Transverse colon (tissue), 4 donors: ENCODE measurements at regions not wholly inside any gene's neighbourhood (a gene's known extent, or its start where the extent isn't known, plus 50 kb on each side); places are given as distances from the start of the nearest gene placed in this dataset.

ENCODE experiments used
- DNase-seq: peaks from one replicate; pipeline ENCODE4 v3.0.0-alpha.2; 2019
- H3K27ac ChIP-seq, 4 donors: fragments of 200-600 bp; sonication (generic); 2 replicates each; pipeline ENCODE4 v1.5.1; 2016 to 2018; ENCODE audit warnings: inconsistent platforms in 4 of 4
- H3K27me3 ChIP-seq: fragments of 200-600 bp; sonication (generic); 2 replicates; pipeline ENCODE4 v1.5.1; 2017; ENCODE audit warnings: inconsistent platforms
- H3K36me3 ChIP-seq, 4 donors: fragments of 200-600 bp; sonication (generic); 2 replicates each; pipeline ENCODE4 v1.5.1; 2017 to 2019; ENCODE audit warnings: inconsistent platforms in 4 of 4
- H3K4me1 ChIP-seq, 4 donors: fragments of 200-600 bp; sonication (generic); 2 replicates each; pipeline ENCODE4 v1.5.1; 2017 to 2020; ENCODE audit warnings: inconsistent platforms in 4 of 4
- H3K4me3 ChIP-seq, 4 donors: fragments of 200-600 bp; sonication (generic); 1 replicate in 1 of 4; 2 replicates in 3 of 4; pipeline versions ENCODE4 v1.5.1 to v1.6.1; 2017 to 2019; ENCODE audit warnings: inconsistent platforms in 4 of 4
- H3K9me3 ChIP-seq, 2 donors: fragments of 200-600 bp; sonication (generic); 2 replicates each; pipeline ENCODE4 v1.5.1; 2017 to 2019; ENCODE audit warnings: inconsistent platforms in 2 of 2
- EP300 ChIP-seq: sonication (generic); formaldehyde crosslinking; IDR thresholded peaks from one replicate; pipeline ENCODE4 v1.6.1; 2017; ENCODE audit warnings: antibody characterized with exemption, low read depth
- POLR2A ChIP-seq: fragments of 450-650 bp; IDR thresholded peaks from one replicate; pipeline ENCODE4 v1.6.1; 2016; ENCODE audit warnings: antibody characterized with exemption, mild to moderate bottlenecking, moderate library complexity
- POLR2AphosphoS5 ChIP-seq, 3 donors: sonication (generic); formaldehyde crosslinking; IDR thresholded peaks; one replicate each; pipeline ENCODE4 v1.6.1; 2016; ENCODE audit warnings: antibody characterized with exemption in 3 of 3
- WGBS, 2 donors: methylation state at CpG; one replicate each; pipeline ENCODE4 v1.1.5; 2018; ENCODE audit warnings: low coverage in 1 of 2; 5-methylcytosine and 5-hydroxymethylcytosine counted together
- in situ Hi-C, 4 donors: fragments of 200-750 bp; cut with MboI; loops; one replicate each; pipeline versions ENCODE4 v1.15.0 to v1.15.1; 2017; ENCODE audit warnings: low sequenced_read_pairs in 3 of 4, low pct_ligation_motif_present in 1 of 4, low pct_unique_long_range_greater_than_20kb in 1 of 4
- intact Hi-C: fragments of 100-400 bp; cut with DNase I; formaldehyde crosslinking; loops from one replicate; pipeline ENCODE4 v1.15.1; 2023; ENCODE audit warnings: low total_unique reads
- TF ChIP-seq, protein P1 (sequence below), 5 experiments: fragments of 200-600 bp in 3 of 5; fragments of 450-650 bp in 2 of 5; sonication (generic) in 3 of 5; IDR thresholded peaks; 1 replicate in 2 of 5; 2 replicates in 3 of 5; pipeline ENCODE4 v1.5.1; 2016 to 2017; ENCODE audit warnings: antibody characterized with exemption in 5 of 5, inconsistent platforms in 3 of 5, mild to moderate bottlenecking in 2 of 5, moderate library complexity in 1 of 5

DNA sequence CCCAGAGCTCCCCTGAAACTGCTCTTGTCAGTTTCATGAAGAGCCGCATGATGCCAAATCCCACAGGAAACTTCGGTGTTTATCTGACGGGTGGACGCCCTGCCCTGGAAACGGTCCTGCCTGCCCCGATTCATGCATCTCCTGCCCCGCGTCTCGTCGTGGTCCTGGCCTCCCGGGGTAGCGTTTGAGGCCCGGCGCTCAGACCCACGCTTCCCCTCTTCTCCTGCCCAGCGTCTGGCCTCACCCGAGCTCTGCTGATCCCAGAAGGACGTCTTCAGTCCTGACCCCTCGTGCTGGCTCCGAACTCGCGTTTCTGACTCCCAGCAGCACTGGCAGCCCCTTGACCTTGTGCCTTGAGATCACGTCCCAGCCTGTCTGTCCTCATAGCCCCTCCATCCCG is 180.5 kb downstream of the TMEM18 start:
- Histone ChIP-seq H3K4me1 (no peaks in the 10 kb centered on the region), H3K36me3 (no peaks in the 10 kb centered on the region), H3K4me3 (no peak overlapping the region), H3K27ac (no peak overlapping the region), H3K9me3 (no peaks in the 10 kb centered on the region), H3K27me3 (no peaks in the 10 kb centered on the region)
- DNase-seq: no peak
- intact Hi-C loops: loop anchor here (5.0 kb wide), 1 partner anchor 1036 kb away; no protein-coding TSS in a partner anchor
- WGBS, 2 donors: 90% methylated on average over 24 of the region's 24 CpGs; no CpG with 5 or more reads in 1 of the 2 donors
- TF ChIP-seq POLR2AphosphoS5 (IDR thresholded peaks at IDR 0.05): no peak
- TF ChIP-seq EP300: no peak
- TF ChIP-seq, protein P1, sequence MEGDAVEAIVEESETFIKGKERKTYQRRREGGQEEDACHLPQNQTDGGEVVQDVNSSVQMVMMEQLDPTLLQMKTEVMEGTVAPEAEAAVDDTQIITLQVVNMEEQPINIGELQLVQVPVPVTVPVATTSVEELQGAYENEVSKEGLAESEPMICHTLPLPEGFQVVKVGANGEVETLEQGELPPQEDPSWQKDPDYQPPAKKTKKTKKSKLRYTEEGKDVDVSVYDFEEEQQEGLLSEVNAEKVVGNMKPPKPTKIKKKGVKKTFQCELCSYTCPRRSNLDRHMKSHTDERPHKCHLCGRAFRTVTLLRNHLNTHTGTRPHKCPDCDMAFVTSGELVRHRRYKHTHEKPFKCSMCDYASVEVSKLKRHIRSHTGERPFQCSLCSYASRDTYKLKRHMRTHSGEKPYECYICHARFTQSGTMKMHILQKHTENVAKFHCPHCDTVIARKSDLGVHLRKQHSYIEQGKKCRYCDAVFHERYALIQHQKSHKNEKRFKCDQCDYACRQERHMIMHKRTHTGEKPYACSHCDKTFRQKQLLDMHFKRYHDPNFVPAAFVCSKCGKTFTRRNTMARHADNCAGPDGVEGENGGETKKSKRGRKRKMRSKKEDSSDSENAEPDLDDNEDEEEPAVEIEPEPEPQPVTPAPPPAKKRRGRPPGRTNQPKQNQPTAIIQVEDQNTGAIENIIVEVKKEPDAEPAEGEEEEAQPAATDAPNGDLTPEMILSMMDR (IDR thresholded peaks at IDR 0.05): no peak
- no peak for TF ChIP-seq POLR2A
- in situ Hi-C loops: no loop called here

DNA sequence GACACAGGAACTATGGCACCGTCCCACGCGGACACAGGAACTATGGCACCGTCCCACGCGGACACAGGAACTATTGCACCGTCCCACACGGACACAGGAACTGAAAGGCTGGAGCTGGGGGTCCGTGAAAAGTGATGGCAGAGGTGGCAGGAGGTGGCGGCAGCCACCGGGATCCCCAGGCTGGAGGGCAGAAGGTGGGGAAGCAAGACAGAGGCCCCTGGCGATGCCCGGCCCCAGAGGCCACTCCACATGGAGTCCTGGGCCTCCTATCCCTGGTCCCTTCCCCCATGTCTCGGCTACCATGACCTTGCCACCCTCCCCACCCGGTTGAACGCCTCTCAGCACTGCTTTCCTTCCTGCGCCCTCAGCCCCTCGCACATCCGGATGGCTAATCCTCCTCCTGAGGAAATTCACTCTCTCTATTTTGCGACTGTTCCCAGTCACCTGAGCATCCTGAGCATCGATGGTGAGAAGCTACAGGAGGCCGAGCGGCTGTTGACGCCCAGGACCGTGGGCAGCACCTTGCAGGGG is 181.4 kb downstream of the TMEM18 start:
- Histone ChIP-seq H3K27me3 (no peaks in the 10 kb centered on the region), H3K36me3 (no peaks in the 10 kb centered on the region), H3K27ac (no peak overlapping the region), H3K9me3 (no peaks in the 10 kb centered on the region), H3K4me3 (no peak overlapping the region), H3K4me1 (no peaks in the 10 kb centered on the region)
- in situ Hi-C loops (no loop called here), intact Hi-C loops (loop anchor here (5.0 kb wide), 1 partner anchor 1036 kb away; no protein-coding TSS in a partner anchor)
- 82 to 93% methylated on average over 3 to 22 of the region's 25 CpGs for WGBS, 2 donors
- TF ChIP-seq POLR2A (no peak), POLR2AphosphoS5 (IDR thresholded peaks at IDR 0.05) (no peak), EP300 (no peak)
- TF ChIP-seq, protein P1 (IDR thresholded peaks at IDR 0.05): no peak
- DNase-seq: no peak

- Histone ChIP-seq H3K4me3 (no peak overlapping the region), H3K27me3 (no peaks in the 10 kb centered on the region), H3K4me1 (no peaks in the 10 kb centered on the region), H3K27ac (no peak overlapping the region), H3K36me3 (no peaks in the 10 kb centered on the region), H3K9me3 (no peaks in the 10 kb centered on the region)
- no peak for DNase-seq
- 85% methylated on average over 13 of the region's 13 CpGs; no CpG with 5 or more reads in 1 of the 2 donors for WGBS, 2 donors
- TF ChIP-seq, protein P1 (IDR thresholded peaks at IDR 0.05): no peak
- TF ChIP-seq POLR2A: no peak
- no peak for TF ChIP-seq EP300
- no peak for TF ChIP-seq POLR2AphosphoS5 (IDR thresholded peaks at IDR 0.05)
- in situ Hi-C loops: no loop called here
- intact Hi-C loops: loop anchor here (5.0 kb wide), 1 partner anchor 1037 kb away; no protein-coding TSS in a partner anchor
Measured at GRCh38 chr2:494853-495252, 182.4 kb downstream of the TMEM18 start.

DNA sequence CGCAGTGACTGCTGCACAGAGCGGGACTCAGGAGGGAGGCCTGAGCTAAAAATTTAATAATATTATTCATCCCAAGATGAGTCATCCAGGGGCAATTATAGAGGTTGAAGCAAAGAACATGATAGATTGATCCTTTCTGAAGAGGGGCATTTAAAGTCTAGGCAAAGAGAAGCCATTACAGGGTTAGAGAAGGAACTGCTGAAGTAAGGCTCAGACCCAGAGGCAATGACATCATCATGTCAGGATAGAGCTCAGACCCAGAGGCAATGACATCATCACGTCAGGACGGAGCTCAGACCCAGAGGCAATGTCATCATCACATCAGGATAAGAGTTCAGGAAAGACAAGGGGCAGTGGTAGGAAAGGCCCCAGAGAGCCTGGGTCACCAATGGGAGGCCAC is 184.0 kb downstream of the TMEM18 start:
- H3K27me3 ChIP-seq: no peaks in the 10 kb centered on the region
- H3K9me3 ChIP-seq: no peaks in the 10 kb centered on the region
- 81 to 82% methylated on average over 4 of the region's 4 CpGs for WGBS, 2 donors
- H3K27ac ChIP-seq: no peak overlapping the region
- no peak for DNase-seq
- TF ChIP-seq, protein P1 (IDR thresholded peaks at IDR 0.05): no peak
- TF ChIP-seq POLR2AphosphoS5 (IDR thresholded peaks at IDR 0.05) (no peak), POLR2A (no peak), EP300 (no peak)
- in situ Hi-C loops (no loop called here), intact Hi-C loops (no loop called here)
- H3K4me3 ChIP-seq: no peak overlapping the region
- no peaks in the 10 kb centered on the region for H3K36me3 ChIP-seq
- no peaks in the 10 kb centered on the region for H3K4me1 ChIP-seq
